Trophoblast cell (in vitro differentiated cells and primary cell): ENCODE measurements at regions not wholly inside any gene's neighbourhood (a gene's known extent, or its start where the extent isn't known, plus 50 kb on each side); places are given as distances from the start of the nearest gene placed in this dataset.

ENCODE experiments used
- DNase-seq, 2 donors: peaks; one replicate each; pipeline ENCODE4 v3.0.0-alpha.2; 2016
- H2AFZ ChIP-seq: 2 replicates; pipeline ENCODE4 v1.6.1; 2013; ENCODE audit warnings: low read length, moderate library complexity, mild to moderate bottlenecking; ENCODE audit not compliant: insufficient read depth, poor library complexity
- H2AK5ac ChIP-seq: 2 replicates; pipeline ENCODE4 v1.6.1; 2013; ENCODE audit warnings: mild to moderate bottlenecking, low read length
- H2BK120ac ChIP-seq: 2 replicates; pipeline ENCODE4 v1.6.1; 2013; ENCODE audit warnings: low read length, mild to moderate bottlenecking, moderate library complexity; ENCODE audit not compliant: insufficient read depth, poor library complexity
- H2BK12ac ChIP-seq: 2 replicates; pipeline ENCODE4 v1.6.1; 2013; ENCODE audit warnings: mild to moderate bottlenecking, low read length, moderate library complexity
- H2BK5ac ChIP-seq: 2 replicates; pipeline ENCODE4 v1.6.1; 2013; ENCODE audit warnings: low read length, low read depth, moderate library complexity, mild to moderate bottlenecking; ENCODE audit not compliant: poor library complexity
- H3K14ac ChIP-seq: 2 replicates; pipeline ENCODE4 v1.6.1; 2013; ENCODE audit warnings: mild to moderate bottlenecking, low read length
- H3K18ac ChIP-seq: 2 replicates; pipeline ENCODE4 v1.6.1; 2013; ENCODE audit warnings: mild to moderate bottlenecking, low read length
- H3K23ac ChIP-seq: 2 replicates; pipeline ENCODE4 v1.6.1; 2013; ENCODE audit warnings: low read length
- H3K27ac ChIP-seq: 2 replicates; pipeline ENCODE4 v1.5.1; 2013; ENCODE audit warnings: low read depth, mild to moderate bottlenecking, inconsistent platforms, low read length, moderate library complexity
- H3K27me3 ChIP-seq: 2 replicates; pipeline ENCODE4 v1.6.1; 2013; ENCODE audit warnings: inconsistent platforms, mild to moderate bottlenecking, low read length, moderate library complexity; ENCODE audit not compliant: insufficient read depth
- H3K36me3 ChIP-seq, 2 experiments: 1 replicate in 1 of 2; 2 replicates in 1 of 2; pipeline ENCODE4 v1.6.1; 2013; ENCODE audit warnings: low read length in 2 of 2, mild to moderate bottlenecking in 2 of 2, moderate library complexity in 1 of 2; ENCODE audit not compliant: insufficient read depth in 2 of 2, control insufficient read depth in 1 of 2
- H3K4ac ChIP-seq: 2 replicates; pipeline ENCODE4 v1.6.1; 2013; ENCODE audit warnings: low read depth, mild to moderate bottlenecking, low read length, moderate library complexity
- H3K4me1 ChIP-seq, 2 experiments: 1 replicate in 1 of 2; 2 replicates in 1 of 2; pipeline ENCODE4 v1.6.1; 2013; ENCODE audit warnings: low read length in 2 of 2, mild to moderate bottlenecking in 2 of 2, moderate library complexity in 1 of 2; ENCODE audit not compliant: insufficient read depth in 2 of 2, control insufficient read depth in 1 of 2
- H3K4me2 ChIP-seq: 2 replicates; pipeline ENCODE4 v1.6.1; 2013; ENCODE audit warnings: inconsistent platforms, mild to moderate bottlenecking, low read length, moderate library complexity
- H3K4me3 ChIP-seq: 2 replicates; pipeline ENCODE4 v1.5.1; 2013; ENCODE audit warnings: mild to moderate bottlenecking, low read depth, low read length, inconsistent platforms
- H3K79me1 ChIP-seq: one replicate; pipeline ENCODE4 v1.6.1; 2013; ENCODE audit warnings: low read length
- H3K79me2 ChIP-seq: 2 replicates; pipeline ENCODE4 v1.6.1; 2013; ENCODE audit warnings: low read length, mild to moderate bottlenecking; ENCODE audit not compliant: control insufficient read depth, insufficient read depth, poor library complexity
- H3K9ac ChIP-seq: 2 replicates; pipeline ENCODE4 v1.6.1; 2013; ENCODE audit warnings: mild to moderate bottlenecking, low read length
- H3K9me3 ChIP-seq: 2 replicates; pipeline ENCODE4 v1.6.1; 2013; ENCODE audit warnings: low read depth, mild to moderate bottlenecking, control low read depth, inconsistent platforms, low read length; ENCODE audit not compliant: insufficient read depth
- H4K12ac ChIP-seq: 2 replicates; pipeline ENCODE4 v1.6.1; 2013; ENCODE audit warnings: low read depth, mild to moderate bottlenecking, low read length, moderate library complexity
- H4K8ac ChIP-seq: 2 replicates; pipeline ENCODE4 v1.6.1; 2013; ENCODE audit warnings: low read depth, mild to moderate bottlenecking, low read length, moderate library complexity
- H4K91ac ChIP-seq: one replicate; pipeline ENCODE4 v1.6.1; 2013; ENCODE audit warnings: low read depth, mild to moderate bottlenecking, low read length, moderate library complexity
- WGBS: extraction: QIAGEN DNeasy Blood & Tissue Kit; methylation state at CpG from one replicate; pipeline ENCODE4 v1.1.7; 2013; ENCODE audit warnings: missing lambda C conversion rate; ENCODE audit not compliant: insufficient read length, insufficient coverage; ENCODE audit errors: extremely low coverage; 5-methylcytosine and 5-hydroxymethylcytosine counted together

DNA sequence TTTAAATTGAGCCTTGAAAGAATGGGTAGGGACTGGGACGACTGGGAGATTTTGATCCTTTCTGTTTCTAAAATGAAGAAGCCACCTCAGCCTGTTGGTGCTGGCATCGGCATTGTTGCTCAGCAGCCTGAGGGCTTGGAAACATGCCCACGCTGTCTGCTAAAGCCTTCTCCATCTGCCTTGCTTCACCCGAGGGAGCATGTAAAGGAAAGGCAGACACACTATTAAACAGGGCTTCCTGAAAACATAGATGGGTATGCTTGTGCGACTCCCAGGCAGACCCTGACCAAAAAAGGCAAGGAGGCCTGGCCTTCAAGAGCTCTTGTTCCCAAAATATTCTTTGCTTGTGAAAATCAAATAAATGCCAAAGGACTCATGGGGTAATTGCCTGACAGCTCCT lies 84.2 kb upstream of the SLC4A7 start:
- no peak for DNase-seq
- no peaks in the 10 kb centered on the region for H3K4me1 ChIP-seq
- no peak overlapping the region for H3K14ac ChIP-seq
- no peak overlapping the region for H2BK120ac ChIP-seq
- H3K9ac ChIP-seq: no peak overlapping the region
- H2AK5ac ChIP-seq: no peak overlapping the region
- no peaks in the 10 kb centered on the region for H3K9me3 ChIP-seq
- no peak overlapping the region for H3K4me2 ChIP-seq
- no peak overlapping the region for H2AFZ ChIP-seq
- no peak overlapping the region for H2BK12ac ChIP-seq
- no peaks in the 10 kb centered on the region for H3K27me3 ChIP-seq
- WGBS: no CpG with 5 or more reads among the region's 5 CpGs
- no peak overlapping the region for H3K23ac ChIP-seq
- H3K4ac ChIP-seq: no peak overlapping the region
- H3K4me3 ChIP-seq: no peak overlapping the region
- no peak overlapping the region for H3K18ac ChIP-seq
- H3K36me3 ChIP-seq: no peaks in the 10 kb centered on the region
- no peak overlapping the region for H4K12ac ChIP-seq
- no peaks in the 10 kb centered on the region for H3K79me2 ChIP-seq
- no peak overlapping the region for H4K8ac ChIP-seq
- H3K27ac ChIP-seq: no peak overlapping the region
- H2BK5ac ChIP-seq: no peak overlapping the region
- no peak overlapping the region for H4K91ac ChIP-seq
- H3K79me1 ChIP-seq: no peaks in the 10 kb centered on the region

DNA sequence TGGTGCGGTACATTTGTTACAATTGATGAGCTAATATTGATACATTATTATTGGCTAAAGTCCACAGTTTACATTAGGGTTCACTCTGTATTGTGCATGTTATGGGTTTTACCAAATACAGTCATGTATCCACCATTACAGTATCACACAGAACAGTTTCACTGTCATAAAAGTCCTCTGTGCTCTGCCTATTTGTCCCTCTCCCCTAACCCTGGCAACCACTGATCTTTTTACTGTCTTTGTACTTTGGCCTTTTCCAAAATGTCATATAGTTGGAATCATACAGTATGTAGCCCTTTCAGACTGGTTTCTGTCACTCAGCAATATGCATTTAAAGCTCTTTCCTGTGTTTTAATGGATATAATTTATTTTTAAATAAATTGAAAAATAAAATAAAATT lies 83.1 kb upstream of the SLC4A7 start:
- H3K23ac ChIP-seq: no peak overlapping the region
- H2BK120ac ChIP-seq: no peak overlapping the region
- H3K4me3 ChIP-seq: no peak overlapping the region
- no peak overlapping the region for H3K14ac ChIP-seq
- H3K9ac ChIP-seq: no peak overlapping the region
- no peaks in the 10 kb centered on the region for H3K27me3 ChIP-seq
- no peak overlapping the region for H3K27ac ChIP-seq
- no peak overlapping the region for H2BK5ac ChIP-seq
- no peaks in the 10 kb centered on the region for H3K4me1 ChIP-seq
- no CpG with 5 or more reads among the region's 1 CpG for WGBS
- no peak overlapping the region for H3K18ac ChIP-seq
- H3K4ac ChIP-seq: no peak overlapping the region
- no peaks in the 10 kb centered on the region for H3K36me3 ChIP-seq
- H3K4me2 ChIP-seq: no peak overlapping the region
- H3K9me3 ChIP-seq: no peaks in the 10 kb centered on the region
- no peak for DNase-seq
- H2AFZ ChIP-seq: no peak overlapping the region
- no peaks in the 10 kb centered on the region for H3K79me2 ChIP-seq
- no peaks in the 10 kb centered on the region for H3K79me1 ChIP-seq
- no peak overlapping the region for H4K8ac ChIP-seq
- H2AK5ac ChIP-seq: no peak overlapping the region
- H2BK12ac ChIP-seq: no peak overlapping the region
- no peak overlapping the region for H4K91ac ChIP-seq
- no peak overlapping the region for H4K12ac ChIP-seq

DNA sequence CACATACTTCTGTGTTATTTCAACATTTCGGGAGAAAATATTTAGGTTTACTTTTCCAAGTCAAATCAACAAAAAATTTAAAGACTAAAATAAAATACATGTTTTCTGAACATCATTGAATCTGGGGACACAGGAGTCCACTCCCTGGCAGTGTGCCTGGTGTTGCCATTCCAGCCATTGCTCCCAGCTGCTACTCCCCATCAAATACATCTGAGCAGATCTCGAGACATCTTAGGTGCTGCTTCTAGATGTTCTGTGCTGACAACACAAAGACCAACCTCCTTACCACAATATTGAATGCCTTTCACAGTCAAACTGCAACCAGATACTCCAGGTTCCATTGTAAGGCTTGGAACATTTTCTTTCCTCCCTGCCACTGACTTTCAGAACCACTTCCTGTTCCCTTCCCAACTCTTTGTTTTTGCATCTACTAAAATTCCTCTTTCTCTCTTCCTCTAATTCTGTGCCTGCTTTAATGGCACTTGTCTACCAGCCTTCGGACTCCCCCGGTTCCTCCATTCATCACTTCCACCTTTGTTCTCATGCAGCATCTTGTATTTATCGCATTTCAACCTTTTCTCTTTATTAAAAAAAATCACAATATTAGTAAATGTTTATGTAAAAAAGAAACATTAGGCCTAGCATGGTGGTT lies 81.1 kb upstream of the SLC4A7 start:
- H3K4ac ChIP-seq: no peak overlapping the region
- no peak overlapping the region for H3K9ac ChIP-seq
- H3K4me3 ChIP-seq: no peak overlapping the region
- H4K8ac ChIP-seq: no peak overlapping the region
- no peak overlapping the region for H3K4me2 ChIP-seq
- no peaks in the 10 kb centered on the region for H3K27me3 ChIP-seq
- no peak overlapping the region for H3K27ac ChIP-seq
- H3K23ac ChIP-seq: no peak overlapping the region
- H2BK12ac ChIP-seq: no peak overlapping the region
- no peak overlapping the region for H2AK5ac ChIP-seq
- H3K79me2 ChIP-seq: no peaks in the 10 kb centered on the region
- no peak overlapping the region for H2BK120ac ChIP-seq
- H2BK5ac ChIP-seq: no peak overlapping the region
- peaks cover under 1% of the 10 kb centered on the region for H3K79me1 ChIP-seq
- no peak for DNase-seq
- H3K18ac ChIP-seq: no peak overlapping the region
- no peak overlapping the region for H2AFZ ChIP-seq
- H3K36me3 ChIP-seq: no peaks in the 10 kb centered on the region
- WGBS: 100% methylated on average over 1 of the region's 5 CpGs
- no peak overlapping the region for H3K14ac ChIP-seq
- H4K91ac ChIP-seq: no peak overlapping the region
- H3K4me1 ChIP-seq: peaks cover under 1% of the 10 kb centered on the region in 2 experiments
- no peaks in the 10 kb centered on the region for H3K9me3 ChIP-seq
- no peak overlapping the region for H4K12ac ChIP-seq

DNA sequence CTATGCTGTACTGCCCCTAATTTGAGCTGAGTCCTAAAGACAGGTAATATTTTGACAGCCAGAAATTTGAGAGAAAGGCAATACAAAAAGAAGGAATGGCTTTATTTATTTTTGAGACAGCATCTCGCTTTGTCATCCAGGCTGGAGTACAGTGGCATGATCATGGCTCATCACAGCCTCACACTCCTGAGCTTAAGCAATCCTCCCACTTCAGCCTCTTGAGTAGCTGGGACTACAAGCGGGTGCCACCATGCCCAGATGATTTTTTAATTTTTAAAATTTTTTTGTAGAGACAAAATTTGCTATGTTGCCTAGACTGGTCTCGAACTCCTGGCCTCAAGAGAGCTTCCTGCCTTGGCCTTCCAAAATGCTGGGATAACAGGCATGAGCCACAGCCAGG lies 77.4 kb upstream of the SLC4A7 start:
- no peak overlapping the region for H4K12ac ChIP-seq
- no CpG with 5 or more reads among the region's 3 CpGs for WGBS
- H3K27ac ChIP-seq: no peak overlapping the region
- H4K91ac ChIP-seq: no peak overlapping the region
- no peak overlapping the region for H3K4me2 ChIP-seq
- H2BK120ac ChIP-seq: no peak overlapping the region
- no peak overlapping the region for H2BK12ac ChIP-seq
- H3K4me1 ChIP-seq: peaks cover 5 to 6% of the 10 kb centered on the region in 2 experiments
- no peak overlapping the region for H3K14ac ChIP-seq
- H3K18ac ChIP-seq: no peak overlapping the region
- no peaks in the 10 kb centered on the region for H3K79me2 ChIP-seq
- H4K8ac ChIP-seq: no peak overlapping the region
- peak; percentile 92 for DNase-seq
- no peak overlapping the region for H3K4me3 ChIP-seq
- H3K4ac ChIP-seq: no peak overlapping the region
- no peak overlapping the region for H2AK5ac ChIP-seq
- H2AFZ ChIP-seq: no peak overlapping the region
- H3K27me3 ChIP-seq: no peaks in the 10 kb centered on the region
- no peaks in the 10 kb centered on the region for H3K9me3 ChIP-seq
- no peak overlapping the region for H3K9ac ChIP-seq
- peaks cover 3% of the 10 kb centered on the region for H3K79me1 ChIP-seq
- no peaks in the 10 kb centered on the region for H3K36me3 ChIP-seq
- H3K23ac ChIP-seq: no peak overlapping the region
- H2BK5ac ChIP-seq: no peak overlapping the region
